Activated CD8-positive, alpha-beta T cell treated with anti-CD3 and anti-CD28 coated beads, Interleukin-2, amount 10 ng/mL, durations not matched to agents 7 days and 5 days (primary cell): ENCODE measurements at regions not wholly inside any gene's neighbourhood (a gene's known extent, or its start where the extent isn't known, plus 50 kb on each side); places are given as distances from the start of the nearest gene placed in this dataset.

Experiments
- ATAC-seq: fragments of 150-1000 bp; cut with Tn5 transposase; one replicate; pipeline ENCODE4 v1.10.0; 2021; ENCODE audit warnings: moderate library complexity
- CTCF ChIA-PET: fragments of 350-600 bp; sonication (Branson Sonifier 250); formaldehyde crosslinking; loops from one replicate; lab custom pipeline; 2021; ENCODE audit warnings: antibody characterized with exemption; lab: Charles Lee
- POLR2A ChIA-PET: fragments of 350-600 bp; sonication (Branson Sonifier 250); formaldehyde crosslinking; loops from one replicate; lab custom pipeline; 2021; ENCODE audit warnings: antibody characterized with exemption; lab: Charles Lee
- DNase-seq: peaks from one replicate; pipeline ENCODE4 v3.0.0-alpha.2; 2020
- H3K27ac Mint-ChIP-seq: one replicate; pipeline ENCODE4 v1.8.0; 2021; ENCODE audit warnings: mild to moderate bottlenecking, mixed read lengths
- H3K27me3 Mint-ChIP-seq: one replicate; pipeline ENCODE4 v1.8.0; 2021; ENCODE audit warnings: low read depth, mixed read lengths
- H3K36me3 Mint-ChIP-seq: one replicate; pipeline ENCODE4 v1.8.0; 2021; ENCODE audit warnings: low read depth, mixed read lengths
- H3K4me1 Mint-ChIP-seq: one replicate; pipeline ENCODE4 v1.8.0; 2021; ENCODE audit warnings: low read depth, mixed read lengths
- H3K4me3 Mint-ChIP-seq: one replicate; pipeline ENCODE4 v1.8.0; 2021; ENCODE audit warnings: mild to moderate bottlenecking, mixed read lengths
- H3K9me3 Mint-ChIP-seq: one replicate; pipeline ENCODE4 v1.8.0; 2022; ENCODE audit warnings: mixed read lengths; ENCODE audit not compliant: insufficient read depth

- no peaks in the 10 kb centered on the region for H3K36me3 Mint-ChIP-seq
- H3K27me3 Mint-ChIP-seq = no peaks in the 10 kb centered on the region
- ChIA-PET CTCF (no interaction called here), POLR2A (no interaction called here)
- H3K9me3 Mint-ChIP-seq = no peaks in the 10 kb centered on the region
- H3K27ac Mint-ChIP-seq = no peak overlapping the region
- DNase-seq = no peak
- H3K4me3 Mint-ChIP-seq = no peak overlapping the region
- no peaks in the 10 kb centered on the region for H3K4me1 Mint-ChIP-seq
- no peak for ATAC-seq
Observed at GRCh38 chr1:192418552-192419285, 101.9 kb downstream of the RGS21 start.

GRCh38 chr1:192430644-192431043 lies 113.9 kb downstream of the RGS21 start:
- Mint-ChIP-seq H3K4me3 (no peak overlapping the region), H3K9me3 (peaks cover 5% of the 10 kb centered on the region), H3K27ac (no peak overlapping the region), H3K4me1 (no peaks in the 10 kb centered on the region), H3K36me3 (no peaks in the 10 kb centered on the region), H3K27me3 (no peaks in the 10 kb centered on the region)
- ChIA-PET POLR2A (no interaction called here), CTCF (no interaction called here)
- ATAC-seq = no peak
- no peak for DNase-seq

- no peak overlapping the region for H3K27ac Mint-ChIP-seq
- peaks cover 4% of the 10 kb centered on the region for H3K27me3 Mint-ChIP-seq
- ChIA-PET POLR2A (no interaction called here), CTCF (no interaction called here)
- no peaks in the 10 kb centered on the region for H3K36me3 Mint-ChIP-seq
- H3K4me1 Mint-ChIP-seq = no peaks in the 10 kb centered on the region
- DNase-seq (no peak), ATAC-seq (no peak)
- H3K9me3 Mint-ChIP-seq = no peaks in the 10 kb centered on the region
- H3K4me3 Mint-ChIP-seq = no peak overlapping the region
Observed at GRCh38 chr1:192435704-192436103, 118.9 kb downstream of the RGS21 start.

- Mint-ChIP-seq H3K27me3 (peaks cover 4% of the 10 kb centered on the region), H3K4me3 (no peak overlapping the region), H3K27ac (no peak overlapping the region), H3K9me3 (no peaks in the 10 kb centered on the region), H3K4me1 (no peaks in the 10 kb centered on the region), H3K36me3 (no peaks in the 10 kb centered on the region)
- DNase-seq (no peak), ATAC-seq (no peak)
- ChIA-PET CTCF (no interaction called here), POLR2A (no interaction called here)
Observed at GRCh38 chr1:192436441-192437078, 119.8 kb downstream of the RGS21 start.

GRCh38 chr1:192438737-192439136 lies 121.9 kb downstream of the RGS21 start:
- H3K36me3 Mint-ChIP-seq = no peaks in the 10 kb centered on the region
- ATAC-seq = no peak
- H3K27ac Mint-ChIP-seq = no peak overlapping the region
- H3K9me3 Mint-ChIP-seq = no peaks in the 10 kb centered on the region
- H3K4me3 Mint-ChIP-seq = no peak overlapping the region
- peaks cover 4% of the 10 kb centered on the region for H3K27me3 Mint-ChIP-seq
- ChIA-PET POLR2A (no interaction called here), CTCF (no interaction called here)
- DNase-seq = no peak
- H3K4me1 Mint-ChIP-seq = no peaks in the 10 kb centered on the region

GRCh38 chr1:192439373-192440025 lies 122.7 kb downstream of the RGS21 start:
- no peaks in the 10 kb centered on the region for H3K36me3 Mint-ChIP-seq
- H3K27me3 Mint-ChIP-seq = peaks cover 4% of the 10 kb centered on the region
- CTCF ChIA-PET = no interaction called here
- ATAC-seq (no peak), DNase-seq (no peak)
- no peaks in the 10 kb centered on the region for H3K9me3 Mint-ChIP-seq
- H3K4me1 Mint-ChIP-seq = no peaks in the 10 kb centered on the region
- H3K27ac Mint-ChIP-seq = no peak overlapping the region
- POLR2A ChIA-PET = no interaction called here
- no peak overlapping the region for H3K4me3 Mint-ChIP-seq

GRCh38 chr1:192441492-192441891 lies 124.7 kb downstream of the RGS21 start:
- no peak overlapping the region for H3K4me3 Mint-ChIP-seq
- H3K36me3 Mint-ChIP-seq = no peaks in the 10 kb centered on the region
- H3K27me3 Mint-ChIP-seq = peaks cover 4% of the 10 kb centered on the region
- no peaks in the 10 kb centered on the region for H3K9me3 Mint-ChIP-seq
- ChIA-PET CTCF (no interaction called here), POLR2A (no interaction called here)
- no peak for DNase-seq
- H3K4me1 Mint-ChIP-seq = no peaks in the 10 kb centered on the region
- ATAC-seq = no peak
- H3K27ac Mint-ChIP-seq = no peak overlapping the region

- ChIA-PET POLR2A (no interaction called here), CTCF (no interaction called here)
- Mint-ChIP-seq H3K4me1 (no peaks in the 10 kb centered on the region), H3K9me3 (no peaks in the 10 kb centered on the region), H3K4me3 (no peak overlapping the region), H3K27ac (no peak overlapping the region), H3K36me3 (no peaks in the 10 kb centered on the region), H3K27me3 (peaks cover 7% of the 10 kb centered on the region)
- no peak for DNase-seq
- no peak for ATAC-seq
Observed at GRCh38 chr1:192442736-192443135, 125.9 kb downstream of the RGS21 start.

- H3K4me3 Mint-ChIP-seq = no peak overlapping the region
- no peaks in the 10 kb centered on the region for H3K36me3 Mint-ChIP-seq
- H3K27ac Mint-ChIP-seq = no peak overlapping the region
- DNase-seq = no peak
- H3K4me1 Mint-ChIP-seq = no peaks in the 10 kb centered on the region
- H3K27me3 Mint-ChIP-seq = peaks cover 5% of the 10 kb centered on the region
- no peak for ATAC-seq
- CTCF ChIA-PET = no interaction called here
- POLR2A ChIA-PET = no interaction called here
- H3K9me3 Mint-ChIP-seq = no peaks in the 10 kb centered on the region
Observed at GRCh38 chr1:192443616-192444015, 126.8 kb downstream of the RGS21 start.

GRCh38 chr1:192445241-192445640 lies 128.4 kb downstream of the RGS21 start:
- H3K9me3 Mint-ChIP-seq = no peaks in the 10 kb centered on the region
- ATAC-seq = no peak
- no peaks in the 10 kb centered on the region for H3K4me1 Mint-ChIP-seq
- H3K36me3 Mint-ChIP-seq = no peaks in the 10 kb centered on the region
- CTCF ChIA-PET = no interaction called here
- H3K27me3 Mint-ChIP-seq = peaks cover 4% of the 10 kb centered on the region
- H3K27ac Mint-ChIP-seq = no peak overlapping the region
- DNase-seq = no peak
- H3K4me3 Mint-ChIP-seq = no peak overlapping the region
- POLR2A ChIA-PET = no interaction called here

- POLR2A ChIA-PET = no interaction called here
- no peak for ATAC-seq
- no peaks in the 10 kb centered on the region for H3K9me3 Mint-ChIP-seq
- peak; percentile 73 for DNase-seq
- H3K27me3 Mint-ChIP-seq = peaks cover 4% of the 10 kb centered on the region
- no peaks in the 10 kb centered on the region for H3K36me3 Mint-ChIP-seq
- CTCF ChIA-PET = interaction anchor here (1.0 kb wide), 1 partner anchor 9 kb away, joined by 3 read pairs; no protein-coding TSS in a partner anchor
- no peaks in the 10 kb centered on the region for H3K4me1 Mint-ChIP-seq
- H3K4me3 Mint-ChIP-seq = no peak overlapping the region
- no peak overlapping the region for H3K27ac Mint-ChIP-seq
Observed at GRCh38 chr1:192445839-192446489, 129.2 kb downstream of the RGS21 start.

- peaks cover 7% of the 10 kb centered on the region for H3K27me3 Mint-ChIP-seq
- DNase-seq (no peak), ATAC-seq (no peak)
- no peak overlapping the region for H3K27ac Mint-ChIP-seq
- no peak overlapping the region for H3K4me3 Mint-ChIP-seq
- CTCF ChIA-PET = no interaction called here
- POLR2A ChIA-PET = no interaction called here
- no peaks in the 10 kb centered on the region for H3K9me3 Mint-ChIP-seq
- no peaks in the 10 kb centered on the region for H3K4me1 Mint-ChIP-seq
- no peaks in the 10 kb centered on the region for H3K36me3 Mint-ChIP-seq
Observed at GRCh38 chr1:192448026-192448578, 127.5 kb upstream of the RGS1 start.
